GM12874 (cell line): ENCODE measurements at regions not wholly inside any gene's neighbourhood (a gene's known extent, or its start where the extent isn't known, plus 50 kb on each side); places are given as distances from the start of the nearest gene placed in this dataset.

Experiments
- TF ChIP-seq, protein P1 (sequence below): IDR thresholded peaks from 2 replicates; pipeline ENCODE4 v1.5.1; 2011; ENCODE audit warnings: low read depth, mild to moderate bottlenecking, control low read depth, low read length, moderate library complexity; ENCODE audit not compliant: insufficient read depth

DNA sequence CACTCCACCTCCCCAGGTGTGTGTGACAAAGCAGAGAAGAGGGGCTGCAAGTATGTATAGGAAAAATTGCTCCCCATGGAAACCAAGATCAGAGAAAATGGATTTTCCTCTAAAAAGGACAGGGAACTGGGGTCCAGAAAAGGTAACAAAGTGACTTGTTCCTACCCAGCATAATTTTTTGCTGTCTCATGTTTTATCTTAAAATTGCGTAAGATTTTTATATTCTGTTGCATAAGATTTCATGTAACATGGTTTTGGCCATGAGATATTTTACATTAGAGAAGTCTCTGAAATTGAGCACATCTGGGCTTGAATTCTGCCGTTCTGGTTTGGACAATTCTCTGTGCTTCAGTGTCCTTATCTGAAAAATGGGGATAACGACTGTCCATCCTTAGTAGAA, 335.7 kb upstream of the RORA start:
- TF ChIP-seq, protein P1, sequence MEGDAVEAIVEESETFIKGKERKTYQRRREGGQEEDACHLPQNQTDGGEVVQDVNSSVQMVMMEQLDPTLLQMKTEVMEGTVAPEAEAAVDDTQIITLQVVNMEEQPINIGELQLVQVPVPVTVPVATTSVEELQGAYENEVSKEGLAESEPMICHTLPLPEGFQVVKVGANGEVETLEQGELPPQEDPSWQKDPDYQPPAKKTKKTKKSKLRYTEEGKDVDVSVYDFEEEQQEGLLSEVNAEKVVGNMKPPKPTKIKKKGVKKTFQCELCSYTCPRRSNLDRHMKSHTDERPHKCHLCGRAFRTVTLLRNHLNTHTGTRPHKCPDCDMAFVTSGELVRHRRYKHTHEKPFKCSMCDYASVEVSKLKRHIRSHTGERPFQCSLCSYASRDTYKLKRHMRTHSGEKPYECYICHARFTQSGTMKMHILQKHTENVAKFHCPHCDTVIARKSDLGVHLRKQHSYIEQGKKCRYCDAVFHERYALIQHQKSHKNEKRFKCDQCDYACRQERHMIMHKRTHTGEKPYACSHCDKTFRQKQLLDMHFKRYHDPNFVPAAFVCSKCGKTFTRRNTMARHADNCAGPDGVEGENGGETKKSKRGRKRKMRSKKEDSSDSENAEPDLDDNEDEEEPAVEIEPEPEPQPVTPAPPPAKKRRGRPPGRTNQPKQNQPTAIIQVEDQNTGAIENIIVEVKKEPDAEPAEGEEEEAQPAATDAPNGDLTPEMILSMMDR, result no peak

DNA sequence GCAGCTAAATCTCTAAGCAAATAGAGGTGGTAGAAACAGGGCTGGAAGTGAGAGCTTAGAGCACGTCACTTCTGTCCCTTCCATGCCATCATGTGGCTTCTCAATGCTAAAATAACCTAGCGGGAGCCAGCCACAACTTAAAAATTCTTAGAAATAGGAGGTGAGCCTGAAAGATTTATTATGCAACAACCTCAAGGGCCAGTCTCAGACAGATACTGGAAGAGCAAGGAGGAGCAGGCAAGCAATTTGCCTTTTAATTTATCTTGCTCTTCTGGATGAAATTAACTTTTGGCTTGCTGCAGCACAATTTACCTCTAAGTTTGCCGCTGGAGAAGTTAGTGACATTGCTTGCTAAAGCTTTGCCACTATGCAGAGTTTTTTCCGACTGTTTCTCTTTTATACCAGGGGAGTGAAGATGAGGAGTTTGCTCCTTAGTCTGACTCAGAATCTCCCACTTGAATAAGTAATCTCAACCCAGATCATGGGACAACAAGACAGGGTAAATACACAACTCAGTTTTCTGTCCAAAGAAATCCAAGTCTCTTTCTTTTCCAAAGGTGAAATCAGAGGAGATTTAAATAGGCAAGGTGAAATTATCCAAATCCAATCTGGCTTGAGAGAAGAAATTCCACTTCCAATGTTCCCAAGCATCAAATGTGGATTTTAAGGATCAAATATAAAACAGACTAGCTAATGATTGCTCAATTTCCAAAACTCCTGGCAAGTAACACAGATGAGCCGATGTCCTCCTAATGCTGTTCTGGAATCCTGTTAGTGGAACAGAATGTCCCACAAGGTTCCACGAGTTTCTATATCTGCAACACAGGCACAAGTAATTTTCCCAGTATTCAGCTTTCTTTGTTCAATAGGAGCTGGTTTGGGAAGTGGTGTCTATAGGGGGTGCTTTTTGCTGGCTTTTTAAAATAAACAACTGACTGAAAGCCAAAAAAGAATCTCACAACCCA, 329.4 kb upstream of the RORA start:
- TF ChIP-seq, protein P1, result no peak

GRCh38 chr15:61556037-61556648, 327.0 kb upstream of the RORA start:
- TF ChIP-seq, protein P1, result no peak

GRCh38 chr15:61549727-61550126, 320.6 kb upstream of the RORA start:
- TF ChIP-seq, protein P1, result no peak

DNA sequence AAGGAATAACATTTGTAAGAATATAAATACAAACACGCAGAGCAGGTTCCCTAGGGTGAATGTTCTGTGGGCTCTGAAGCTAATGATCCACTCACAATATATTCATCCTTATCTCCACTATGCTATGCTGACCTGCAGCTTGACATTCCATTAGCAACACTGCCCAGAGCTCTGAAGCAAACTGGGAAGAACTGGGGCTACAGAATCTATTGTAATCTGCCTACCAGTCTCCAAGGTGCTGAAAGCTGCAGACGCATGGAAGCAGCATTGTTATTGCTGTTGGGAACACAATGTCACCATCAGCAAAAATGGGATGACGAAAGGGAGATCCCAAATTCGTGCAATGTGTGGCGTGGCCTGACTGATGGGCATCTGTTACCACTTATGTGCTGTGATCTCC, 316.7 kb upstream of the RORA start:
- TF ChIP-seq, protein P1, result no peak

- TF ChIP-seq, protein P1, result no peak
Measured at GRCh38 chr15:61541516-61541915, 312.4 kb upstream of the RORA start.

DNA sequence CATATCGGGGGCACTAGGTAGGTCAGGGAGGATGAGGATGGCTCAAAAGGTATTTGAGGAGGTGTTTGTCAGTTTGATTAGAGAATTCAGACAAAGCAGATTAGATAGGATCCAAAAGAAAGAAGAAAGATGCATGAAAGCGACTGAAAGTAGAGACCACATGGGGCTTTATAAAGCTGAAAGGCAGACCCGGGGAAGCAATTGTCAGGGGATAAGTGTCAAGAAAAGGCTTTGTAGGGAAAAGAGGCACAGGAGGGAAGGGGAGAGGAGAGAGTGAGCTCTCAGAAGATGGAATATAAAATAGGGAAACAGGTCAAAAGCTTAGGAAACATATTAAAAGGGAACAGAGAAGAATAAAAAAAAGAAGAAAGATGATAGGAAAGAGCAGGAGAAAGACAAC, 308.2 kb upstream of the RORA start:
- TF ChIP-seq, protein P1, result no peak
